Lung (tissue), 11 donors: ENCODE measurements at regions not wholly inside any gene's neighbourhood (a gene's known extent, or its start where the extent isn't known, plus 50 kb on each side); places are given as distances from the start of the nearest gene placed in this dataset.

Experiments used
- ATAC-seq: fragments of 200-7000 bp; cut with Tn5 transposase; one replicate; pipeline ENCODE4 v1.9.1; 2020; ENCODE audit warnings: moderate number of reproducible peaks; ENCODE audit not compliant: insufficient read depth, low FRiP score
- DNase-seq, 3 donors: peaks; one replicate each; pipeline ENCODE4 v3.0.0-alpha.2; 2013 to 2017
- H3K27ac ChIP-seq, 2 donors: one replicate each; pipeline ENCODE4 v1.5.1; 2013; ENCODE audit warnings: mild to moderate bottlenecking in 2 of 2, moderate library complexity in 2 of 2, control low read depth in 1 of 2, inconsistent platforms in 1 of 2, low read depth in 1 of 2, low read length in 1 of 2
- H3K27me3 ChIP-seq, 3 donors: one replicate each; pipeline ENCODE4 v1.5.1; 2013; ENCODE audit warnings: low read length in 2 of 3; ENCODE audit not compliant: control insufficient read depth in 3 of 3, insufficient read depth in 3 of 3
- H3K36me3 ChIP-seq, 4 donors: one replicate each; pipeline ENCODE4 v1.5.1; 2013; ENCODE audit warnings: low read length in 4 of 4, mild to moderate bottlenecking in 1 of 4, moderate library complexity in 1 of 4; ENCODE audit not compliant: control insufficient read depth in 4 of 4, insufficient read depth in 4 of 4
- H3K4me1 ChIP-seq, 5 donors: one replicate each; pipeline ENCODE4 v1.5.1; 2013; ENCODE audit warnings: low read length in 5 of 5, mild to moderate bottlenecking in 2 of 5, moderate library complexity in 1 of 5; ENCODE audit not compliant: control insufficient read depth in 5 of 5, insufficient read depth in 5 of 5
- H3K4me3 ChIP-seq: one replicate; pipeline ENCODE4 v1.5.1; 2013; ENCODE audit warnings: mild to moderate bottlenecking, control low read depth, moderate library complexity
- H3K9ac ChIP-seq, 2 donors: one replicate each; pipeline ENCODE4 v1.5.1; 2013; ENCODE audit warnings: low read length in 2 of 2, control low read depth in 1 of 2; ENCODE audit not compliant: insufficient read depth in 1 of 2
- H3K9me3 ChIP-seq, 4 donors: one replicate each; pipeline ENCODE4 v1.5.1; 2013; ENCODE audit warnings: low read length in 3 of 4, mild to moderate bottlenecking in 1 of 4, moderate library complexity in 1 of 4; ENCODE audit not compliant: control insufficient read depth in 4 of 4, insufficient read depth in 3 of 4
- WGBS, 2 donors: extraction: QIAGEN DNeasy Blood & Tissue Kit; methylation state at CpG; one replicate each; pipeline ENCODE4 v1.1.7; 2013; 5-methylcytosine and 5-hydroxymethylcytosine counted together
- TF ChIP-seq, protein P1 (sequence below): IDR thresholded peaks from 2 replicates; pipeline ENCODE4 v1.5.1; 2012; ENCODE audit warnings: mild to moderate bottlenecking; ENCODE audit errors: control extremely low read depth, extremely low read depth
- donor health status: control.
- donor health status: control.
- donor health status: Bipolar disorder and iron deficiency.
- donor health status: healthy.
- donor health status: DM: yes; HTN: yes; CAD: no.

DNA sequence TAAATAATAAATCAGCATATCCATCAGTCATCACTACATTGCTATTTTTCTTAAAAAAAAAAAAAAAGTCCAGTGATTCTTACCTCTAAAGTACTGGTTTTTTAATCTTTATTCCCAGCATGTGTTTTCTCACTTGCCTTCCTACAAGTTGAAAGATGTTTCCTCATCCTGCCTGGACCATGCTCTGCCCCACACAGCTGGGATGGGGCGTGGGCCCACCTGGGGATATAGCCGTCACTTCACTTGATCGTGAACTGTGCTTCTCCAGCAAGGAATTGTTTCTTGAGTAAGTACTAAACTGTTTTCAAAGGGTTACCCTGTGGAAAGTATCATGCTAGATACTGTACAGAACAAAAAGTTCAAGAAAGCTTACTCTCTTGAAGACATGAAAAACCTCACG is 212.6 kb upstream of the HTR1E start:
- Histone ChIP-seq H3K27me3 (no peaks in the 10 kb centered on the region), H3K4me1 (peaks cover 0 to 5% (median 0%) of the 10 kb centered on the region in 5 donors), H3K36me3 (no peaks in the 10 kb centered on the region), H3K27ac (no peak overlapping the region), H3K4me3 (no peak overlapping the region), H3K9ac (no peak overlapping the region), H3K9me3 (peaks cover 0 to 3% (median 0%) of the 10 kb centered on the region in 4 donors)
- TF ChIP-seq, protein P1, sequence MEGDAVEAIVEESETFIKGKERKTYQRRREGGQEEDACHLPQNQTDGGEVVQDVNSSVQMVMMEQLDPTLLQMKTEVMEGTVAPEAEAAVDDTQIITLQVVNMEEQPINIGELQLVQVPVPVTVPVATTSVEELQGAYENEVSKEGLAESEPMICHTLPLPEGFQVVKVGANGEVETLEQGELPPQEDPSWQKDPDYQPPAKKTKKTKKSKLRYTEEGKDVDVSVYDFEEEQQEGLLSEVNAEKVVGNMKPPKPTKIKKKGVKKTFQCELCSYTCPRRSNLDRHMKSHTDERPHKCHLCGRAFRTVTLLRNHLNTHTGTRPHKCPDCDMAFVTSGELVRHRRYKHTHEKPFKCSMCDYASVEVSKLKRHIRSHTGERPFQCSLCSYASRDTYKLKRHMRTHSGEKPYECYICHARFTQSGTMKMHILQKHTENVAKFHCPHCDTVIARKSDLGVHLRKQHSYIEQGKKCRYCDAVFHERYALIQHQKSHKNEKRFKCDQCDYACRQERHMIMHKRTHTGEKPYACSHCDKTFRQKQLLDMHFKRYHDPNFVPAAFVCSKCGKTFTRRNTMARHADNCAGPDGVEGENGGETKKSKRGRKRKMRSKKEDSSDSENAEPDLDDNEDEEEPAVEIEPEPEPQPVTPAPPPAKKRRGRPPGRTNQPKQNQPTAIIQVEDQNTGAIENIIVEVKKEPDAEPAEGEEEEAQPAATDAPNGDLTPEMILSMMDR, result no peak
- ATAC-seq, result no peak
- WGBS, 2 donors, result 67 to 84% methylated on average over 4 of the region's 4 CpGs
- DNase-seq, result no peak

DNA sequence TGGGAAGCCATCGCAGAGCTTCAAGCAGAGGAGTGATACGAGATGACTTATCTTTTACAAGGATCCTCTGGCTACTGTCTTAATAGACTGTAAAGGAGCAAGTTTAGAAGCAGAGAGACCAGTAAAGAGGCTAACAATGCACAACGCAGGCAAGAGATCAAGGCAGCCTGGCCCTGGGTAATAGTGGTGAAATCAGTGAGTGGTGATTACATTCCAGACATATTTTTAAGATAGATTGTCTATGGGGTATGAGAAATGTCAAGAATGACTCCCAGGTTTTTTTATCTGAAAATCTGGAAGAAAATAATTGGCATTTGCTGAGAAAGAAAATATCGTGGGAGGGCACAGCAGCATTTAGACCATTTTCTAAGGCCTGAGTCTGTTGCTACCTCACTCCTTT is 213.6 kb upstream of the HTR1E start:
- H3K9me3 ChIP-seq, result no peaks in the 10 kb centered on the region
- peaks cover 0 to 5% (median 0%) of the 10 kb centered on the region in 5 donors for H3K4me1 ChIP-seq
- no peak overlapping the region for H3K27ac ChIP-seq
- H3K27me3 ChIP-seq, result peaks cover 0 to 2% (median 0%) of the 10 kb centered on the region in 3 donors
- WGBS, 2 donors, result 50 to 75% methylated on average over 4 of the region's 4 CpGs
- ATAC-seq (no peak), DNase-seq (no peak)
- no peaks in the 10 kb centered on the region for H3K36me3 ChIP-seq
- TF ChIP-seq, protein P1, result no peak
- H3K9ac ChIP-seq, result no peak overlapping the region
- H3K4me3 ChIP-seq, result no peak overlapping the region

DNA sequence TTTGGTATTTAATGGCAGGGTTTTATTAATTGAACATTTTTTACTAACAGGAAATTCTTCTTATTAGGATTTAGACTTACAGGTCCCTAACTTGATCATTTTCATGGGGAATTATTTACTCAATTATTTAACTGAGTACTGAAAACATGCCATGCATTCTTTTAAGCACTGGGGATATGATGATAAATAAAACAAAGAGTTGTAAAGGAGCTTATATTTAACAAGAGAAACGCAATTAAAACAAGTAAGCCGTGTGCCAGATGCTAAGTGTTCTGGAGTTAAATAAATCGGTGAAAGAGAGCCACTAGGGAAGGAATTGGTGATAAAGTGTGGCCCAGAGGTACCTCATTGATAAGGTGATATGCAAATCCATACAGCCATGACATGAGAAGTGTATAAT is 214.2 kb upstream of the HTR1E start:
- WGBS, 2 donors, result 58 to 84% methylated on average over 3 of the region's 3 CpGs

More for the DNA sequence above, 214.2 kb upstream of the HTR1E start:
- Histone ChIP-seq H3K9ac (no peak overlapping the region), H3K4me1 (peaks cover 0 to 5% (median 0%) of the 10 kb centered on the region in 5 donors), H3K36me3 (no peaks in the 10 kb centered on the region), H3K27ac (no peak overlapping the region), H3K4me3 (no peak overlapping the region), H3K27me3 (peaks cover 0 to 2% (median 0%) of the 10 kb centered on the region in 3 donors), H3K9me3 (peaks cover 0 to 2% (median 0%) of the 10 kb centered on the region in 4 donors)
- DNase-seq (no peak), ATAC-seq (no peak)
- TF ChIP-seq, protein P1, result no peak
